K562 (cell line): ENCODE measurements at regions not wholly inside any gene's neighbourhood (a gene's known extent, or its start where the extent isn't known, plus 50 kb on each side); places are given as distances from the start of the nearest gene placed in this dataset.
"Not testable (repeated sequence)": the region's sequence is repeated elsewhere in the genome, so short reads cannot be mapped to it uniquely, and the experiment has no call there.

Experiments
- ATAC-seq: fragments of 200-7000 bp; cut with Tn5 transposase; 3 replicates; pipeline ENCODE4 v1.9.1; 2020; ENCODE audit warnings: moderate library complexity
- BruUV-seq: library from RNA; stranded (reverse); fragments of 400-500 nt; replicated peaks from 2 replicates; lab custom pipeline; 2021; lab: Mats Ljungman, UMichigan
- CTCF ChIA-PET: fragments of 300-600 bp; formaldehyde crosslinking; extraction: SDS; loops from one replicate; lab custom pipeline; 2021; ENCODE audit warnings: low intra/inter-chr PET ratio; lab: Yijun Ruan, JAX
- POLR2A ChIA-PET: fragments of 300-600, 350-650 bp; sonication (Branson Sonifier 250); formaldehyde crosslinking; extraction: SDS; loops from one replicate; lab custom pipeline; 2021; ENCODE audit warnings: antibody characterized with exemption, inconsistent platforms; lab: Yijun Ruan, JAX
- DNase-seq, 4 experiments: peaks; one replicate each; pipeline versions ENCODE4 v3.0.0 to v3.0.0-alpha.2; 2011 to 2018; ENCODE audit warnings: low spot score in 3 of 4, mixed read lengths in 3 of 4; ENCODE audit errors: extremely low read depth in 1 of 4
- FAIRE-seq: peaks from 2 replicates; lab custom pipeline; 2011; peaks lifted over from hg19 to GRCh38; lab: Jason Lieb, UNC
- H2AFZ ChIP-seq: 2 replicates; pipeline ENCODE4 v1.6.0; 2011; ENCODE audit warnings: low read depth, low read length, control low read depth, inconsistent platforms
- H3K27ac ChIP-seq: fragments of 200-600 bp; 3 replicates; pipeline ENCODE4 v1.8.0; 2011; ENCODE audit warnings: low read depth, mild to moderate bottlenecking, control low read depth, inconsistent platforms, low read length, moderate library complexity, mixed read lengths; ENCODE audit errors: extremely low read depth
- H3K27me3 ChIP-seq, 2 experiments: fragments of 300-600 bp in 1 of 2; 2 replicates in 1 of 2; 3 replicates in 1 of 2; pipeline versions ENCODE4 v1.6.0 to v1.8.0; 2011; ENCODE audit warnings: inconsistent platforms in 2 of 2, low read length in 2 of 2, mild to moderate bottlenecking in 1 of 2, mixed read lengths in 1 of 2, moderate library complexity in 1 of 2; ENCODE audit not compliant: control insufficient read depth in 2 of 2, insufficient read depth in 2 of 2
- H3K36me3 ChIP-seq: fragments of 300-600 bp; 3 replicates; pipeline ENCODE4 v1.8.0; 2011; ENCODE audit warnings: mild to moderate bottlenecking, low read length, inconsistent platforms; ENCODE audit not compliant: control insufficient read depth, insufficient read depth
- H3K4me1 ChIP-seq, 2 experiments: fragments of 200-600 bp in 1 of 2; replicated peaks in 1 of 2; 2 replicates in 1 of 2; 3 replicates in 1 of 2; pipeline versions ENCODE4 v1.5.1 to v1.8.0; 2011; ENCODE audit warnings: inconsistent platforms in 2 of 2, low read length in 2 of 2, mild to moderate bottlenecking in 1 of 2, mixed read lengths in 1 of 2, moderate library complexity in 1 of 2; ENCODE audit not compliant: control insufficient read depth in 2 of 2, insufficient read depth in 2 of 2
- H3K4me2 ChIP-seq: 2 replicates; pipeline ENCODE4 v1.6.1; 2011; ENCODE audit warnings: low read length, control low read depth, inconsistent platforms, mixed read lengths; ENCODE audit not compliant: insufficient read depth
- H3K4me3 ChIP-seq: fragments of 200-600 bp; sonication (generic), shearing (Covaris generic); 2 replicates; pipeline ENCODE4 v1.5.1; 2016; ENCODE audit warnings: control low read depth, inconsistent platforms
- H3K79me2 ChIP-seq: fragments of 200-600 bp; 3 replicates; pipeline ENCODE4 v1.8.0; 2011; ENCODE audit warnings: low read length, inconsistent platforms; ENCODE audit not compliant: control insufficient read depth, insufficient read depth
- H3K9ac ChIP-seq, 2 experiments: 2 replicates each; pipeline versions ENCODE4 v1.6.0 to v1.6.1; 2011; ENCODE audit warnings: low read depth in 2 of 2, low read length in 2 of 2, control low read depth in 1 of 2, inconsistent platforms in 1 of 2, mild to moderate bottlenecking in 1 of 2, mixed read lengths in 1 of 2; ENCODE audit not compliant: insufficient read depth in 1 of 2
- H3K9me1 ChIP-seq: one replicate; pipeline ENCODE4 v1.6.0; 2011; ENCODE audit warnings: inconsistent platforms, mild to moderate bottlenecking, low read length, moderate library complexity; ENCODE audit not compliant: control insufficient read depth, insufficient read depth
- H3K9me3 ChIP-seq: replicated peaks from 2 replicates; pipeline ENCODE4 v1.5.1; 2011; ENCODE audit warnings: low read depth, low read length, inconsistent platforms; ENCODE audit not compliant: control insufficient read depth, insufficient read depth
- H4K20me1 ChIP-seq: replicated peaks from 2 replicates; pipeline ENCODE4 v1.6.1; 2011; ENCODE audit warnings: low read length, inconsistent platforms, mixed read lengths; ENCODE audit not compliant: control insufficient read depth, insufficient read depth
- CREB3L1 ChIP-seq: fragments of 450-650 bp; IDR thresholded peaks from 2 replicates; pipeline ENCODE4 v1.6.1; 2014; ENCODE audit warnings: low read depth, mild to moderate bottlenecking, moderate library complexity, borderline replicate concordance
- FOXA1 ChIP-seq: fragments of 450-650 bp; IDR thresholded peaks from 2 replicates; pipeline ENCODE4 v1.6.1; 2016; ENCODE audit warnings: mild to moderate bottlenecking, borderline replicate concordance
- KLF1 ChIP-seq: fragments of 450-650 bp; IDR thresholded peaks from 2 replicates; pipeline ENCODE4 v1.6.1; 2016; ENCODE audit warnings: missing genetic modification characterization, missing compliant biosample characterization
- MCM7 ChIP-seq, 2 experiments: fragments of 450-650 bp; IDR thresholded peaks; 2 replicates each; pipeline ENCODE4 v1.6.1; 2016 to 2018
- NFRKB ChIP-seq: fragments of 450-650 bp; IDR thresholded peaks from 2 replicates; pipeline ENCODE4 v1.6.1; 2016; ENCODE audit warnings: low read depth
- NUFIP1 ChIP-seq: fragments of 450-650 bp; IDR thresholded peaks from 2 replicates; pipeline ENCODE4 v1.6.1; 2018; ENCODE audit not compliant: partially characterized antibody
- WGBS: fragments of 100-300 bp; shearing (Covaris generic); methylation state at CpG from one replicate; pipeline ENCODE4 v1.1.6; 2016; ENCODE audit warnings: low coverage, mixed read lengths; ENCODE audit not compliant: insufficient coverage; ENCODE audit errors: missing lambda C conversion rate; 5-methylcytosine and 5-hydroxymethylcytosine counted together
- in situ Hi-C: fragments of 300-500 bp; cut with MboI; formaldehyde crosslinking; loops from 4 replicates; pipeline ENCODE4 v1.15.0; 2018; ENCODE audit warnings: inconsistent platforms, mixed read lengths
- intact Hi-C: fragments of 100-400 bp; cut with micrococcal nuclease; formaldehyde crosslinking; loops from 2 replicates; pipeline ENCODE4 v1.14.2; 2022

- Histone ChIP-seq H3K9ac (no peak overlapping the region), H3K27ac (no peak overlapping the region), H4K20me1 (no peaks in the 10 kb centered on the region), H3K79me2 (no peaks in the 10 kb centered on the region), H3K4me2 (no peak overlapping the region), H3K4me3 (no peak overlapping the region), H3K9me3 (no peaks in the 10 kb centered on the region), H2AFZ (no peak overlapping the region), H3K27me3 (no peaks in the 10 kb centered on the region)
- intact Hi-C loops: no loop called here
- in situ Hi-C loops: no loop called here
- no peak for FAIRE-seq
- no peak for ATAC-seq
- no TSS peak for BruUV-seq
- DNase-seq: no peak
- TF ChIP-seq NUFIP1 (no peak), CREB3L1 (no peak), NFRKB (no peak), MCM7 (IDR thresholded peaks at IDR 0.05) (no peak), KLF1 (tag) (no peak), FOXA1 (no peak)
- TF ChIP-seq, all 486 proteins: peak for 0
- ChIA-PET POLR2A (no interaction called here), CTCF (no interaction called here)
- no peaks in the 10 kb centered on the region for H3K36me3 ChIP-seq
- no peaks in the 10 kb centered on the region for H3K9me1 ChIP-seq
- H3K4me1 ChIP-seq: no peaks in the 10 kb centered on the region
These were observed 538.8 kb downstream of the TMEM38B start for GRCh38 chr9:106233116-106233515.

GRCh38 chr9:106260908-106261307, 566.6 kb downstream of the TMEM38B start:
- intact Hi-C loops, CTCF ChIA-PET, H4K20me1 ChIP-seq, H3K27ac ChIP-seq, H2AFZ ChIP-seq, H3K4me2 ChIP-seq, H3K27me3 ChIP-seq, H3K4me1 ChIP-seq, FAIRE-seq, H3K36me3 ChIP-seq, POLR2A ChIA-PET, BruUV-seq, H3K79me2 ChIP-seq, DNase-seq, H3K9me1 ChIP-seq, ATAC-seq, H3K4me3 ChIP-seq, in situ Hi-C loops, H3K9me3 ChIP-seq, H3K9ac ChIP-seq: not testable (repeated sequence)
- WGBS: 1% methylated on average over 10 of the region's 10 CpGs
